ENCODE measurements at regions not wholly inside any gene's neighbourhood (a gene's known extent, or its start where the extent isn't known, plus 50 kb on each side); places are given as distances from the start of the nearest gene placed in this dataset.

DNA sequence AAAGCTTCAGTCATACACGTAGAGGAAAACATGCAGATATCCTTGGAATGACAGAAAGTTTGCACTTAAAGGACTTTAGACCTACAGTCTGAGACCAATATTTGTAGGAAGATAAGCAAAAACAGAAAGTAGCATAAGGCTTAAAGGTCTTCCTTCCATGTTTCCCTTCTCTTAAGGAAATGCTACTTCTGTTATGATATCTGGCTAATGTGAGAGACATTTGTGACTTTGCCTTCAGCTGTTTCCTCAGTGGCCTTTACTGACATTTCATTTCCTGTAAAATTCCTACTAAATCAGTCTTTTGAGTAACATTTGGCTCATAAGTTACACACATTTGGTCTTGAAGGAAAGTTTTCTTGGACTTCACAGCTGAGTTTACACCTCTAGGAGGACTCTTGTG is 713.4 kb downstream of the TBC1D32 start:
- H3K9me3 ChIP-seq = no peaks in the 10 kb centered on the region
- no peak overlapping the region for H3K4me3 ChIP-seq (replicated peaks in 1 of 3)
- TF ChIP-seq, protein P1, sequence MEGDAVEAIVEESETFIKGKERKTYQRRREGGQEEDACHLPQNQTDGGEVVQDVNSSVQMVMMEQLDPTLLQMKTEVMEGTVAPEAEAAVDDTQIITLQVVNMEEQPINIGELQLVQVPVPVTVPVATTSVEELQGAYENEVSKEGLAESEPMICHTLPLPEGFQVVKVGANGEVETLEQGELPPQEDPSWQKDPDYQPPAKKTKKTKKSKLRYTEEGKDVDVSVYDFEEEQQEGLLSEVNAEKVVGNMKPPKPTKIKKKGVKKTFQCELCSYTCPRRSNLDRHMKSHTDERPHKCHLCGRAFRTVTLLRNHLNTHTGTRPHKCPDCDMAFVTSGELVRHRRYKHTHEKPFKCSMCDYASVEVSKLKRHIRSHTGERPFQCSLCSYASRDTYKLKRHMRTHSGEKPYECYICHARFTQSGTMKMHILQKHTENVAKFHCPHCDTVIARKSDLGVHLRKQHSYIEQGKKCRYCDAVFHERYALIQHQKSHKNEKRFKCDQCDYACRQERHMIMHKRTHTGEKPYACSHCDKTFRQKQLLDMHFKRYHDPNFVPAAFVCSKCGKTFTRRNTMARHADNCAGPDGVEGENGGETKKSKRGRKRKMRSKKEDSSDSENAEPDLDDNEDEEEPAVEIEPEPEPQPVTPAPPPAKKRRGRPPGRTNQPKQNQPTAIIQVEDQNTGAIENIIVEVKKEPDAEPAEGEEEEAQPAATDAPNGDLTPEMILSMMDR (IDR thresholded peaks at IDR 0.05) = no peak
- TF ChIP-seq POLR2A (IDR thresholded peaks at IDR 0.05) = no peak
- peaks cover 0 to 9% of the 10 kb centered on the region in 2 donors for H3K4me1 ChIP-seq
- intact Hi-C loops (cut with DNase I) = no loop called here
- H3K36me3 ChIP-seq = no peaks in the 10 kb centered on the region
- no peaks in the 10 kb centered on the region for H3K27me3 ChIP-seq
- no peak for DNase-seq
- 78 to 80% methylated on average over 1 of the region's 1 CpG for WGBS, 2 donors
- H3K27ac ChIP-seq = no peak overlapping the region

DNA sequence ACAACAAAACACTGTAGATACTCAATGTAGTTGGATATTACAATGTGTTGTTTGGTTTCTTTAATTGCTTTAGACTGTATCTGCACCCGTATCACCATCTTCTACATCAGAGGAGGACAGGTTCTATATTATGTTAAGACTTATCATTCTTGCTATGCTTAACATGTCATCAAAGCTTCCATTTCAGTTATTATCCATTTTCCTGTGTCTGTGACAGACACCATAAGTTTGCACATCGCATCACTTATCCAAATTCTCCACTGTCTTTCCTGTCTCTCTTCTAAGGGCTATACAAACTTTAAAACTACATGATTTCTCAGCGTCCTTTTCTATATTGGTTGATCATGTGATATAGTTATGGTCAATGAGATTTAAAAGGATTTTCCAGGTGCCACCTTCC is 719.0 kb downstream of the TBC1D32 start:
- no peaks in the 10 kb centered on the region for H3K27me3 ChIP-seq
- TF ChIP-seq POLR2A (IDR thresholded peaks at IDR 0.05) = no peak
- TF ChIP-seq, protein P1 (IDR thresholded peaks at IDR 0.05) = no peak
- H3K36me3 ChIP-seq = no peaks in the 10 kb centered on the region
- H3K4me1 ChIP-seq = peaks cover 0 to 3% of the 10 kb centered on the region in 2 donors
- H3K9me3 ChIP-seq = no peaks in the 10 kb centered on the region
- H3K4me3 ChIP-seq (replicated peaks in 1 of 3) = no peak overlapping the region
- no peak overlapping the region for H3K27ac ChIP-seq
- no peak for DNase-seq
- intact Hi-C loops (cut with DNase I) = no loop called here
- WGBS, 2 donors = 92 to 95% methylated on average over 3 of the region's 3 CpGs

DNA sequence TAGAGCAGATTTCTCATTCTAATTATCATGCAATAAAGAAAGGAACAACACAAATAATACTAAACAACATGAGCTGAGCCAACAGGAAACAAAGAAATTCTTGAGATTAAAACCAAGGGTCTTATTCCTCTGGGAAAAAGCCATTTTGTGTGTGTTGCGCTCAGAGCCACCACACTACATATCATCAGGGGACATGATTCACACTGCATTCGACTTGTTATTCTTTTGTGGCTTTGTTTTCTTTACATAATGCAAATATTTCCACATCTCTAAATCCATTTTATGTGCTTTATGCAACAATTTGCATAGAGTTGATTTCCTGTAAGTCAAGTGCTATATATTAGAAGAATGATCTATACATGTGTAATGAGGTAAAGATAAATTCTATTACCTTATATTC is 719.6 kb downstream of the TBC1D32 start:
- intact Hi-C loops (cut with DNase I) = no loop called here
- no peaks in the 10 kb centered on the region for H3K27me3 ChIP-seq
- H3K36me3 ChIP-seq = no peaks in the 10 kb centered on the region
- TF ChIP-seq, protein P1 (IDR thresholded peaks at IDR 0.05) = no peak
- TF ChIP-seq POLR2A (IDR thresholded peaks at IDR 0.05) = no peak
- no peak for DNase-seq
- peaks cover 0 to 3% of the 10 kb centered on the region in 2 donors for H3K4me1 ChIP-seq
- no peak overlapping the region for H3K27ac ChIP-seq
- 69 to 77% methylated on average over 2 of the region's 2 CpGs for WGBS, 2 donors
- H3K9me3 ChIP-seq = no peaks in the 10 kb centered on the region
- H3K4me3 ChIP-seq (replicated peaks in 1 of 3) = no peak overlapping the region

DNA sequence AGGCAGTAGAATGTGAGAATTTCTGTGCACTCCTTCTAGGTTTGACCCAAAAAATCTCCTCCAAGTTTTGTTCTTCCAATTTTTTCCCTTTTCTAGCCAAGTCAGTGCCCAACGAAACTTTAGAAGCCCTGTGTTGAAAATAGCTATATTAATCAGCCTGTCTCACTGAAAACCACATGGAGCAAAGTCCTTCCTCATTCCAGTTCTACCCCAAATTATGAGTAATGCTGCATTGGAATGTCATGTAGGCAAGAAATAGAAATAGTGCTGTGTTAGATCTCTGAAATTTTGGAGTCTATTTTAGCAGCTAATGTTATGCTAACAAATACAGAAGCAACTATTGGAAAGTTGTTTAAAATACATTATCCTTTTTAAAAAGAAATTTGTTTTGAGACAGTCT is 725.5 kb downstream of the TBC1D32 start:
- TF ChIP-seq, protein P1 (IDR thresholded peaks at IDR 0.05) = no peak
- TF ChIP-seq POLR2A (IDR thresholded peaks at IDR 0.05) = no peak
- intact Hi-C loops (cut with DNase I) = no loop called here
- Histone ChIP-seq H3K27ac (no peak overlapping the region), H3K36me3 (no peaks in the 10 kb centered on the region), H3K9me3 (no peaks in the 10 kb centered on the region), H3K4me1 (peaks cover 7 to 9% of the 10 kb centered on the region in 2 donors), H3K4me3 (replicated peaks in 1 of 3) (no peak overlapping the region), H3K27me3 (no peaks in the 10 kb centered on the region)
- no peak for DNase-seq
- WGBS, 2 donors = 35 to 86% methylated on average over 1 of the region's 1 CpG

DNA sequence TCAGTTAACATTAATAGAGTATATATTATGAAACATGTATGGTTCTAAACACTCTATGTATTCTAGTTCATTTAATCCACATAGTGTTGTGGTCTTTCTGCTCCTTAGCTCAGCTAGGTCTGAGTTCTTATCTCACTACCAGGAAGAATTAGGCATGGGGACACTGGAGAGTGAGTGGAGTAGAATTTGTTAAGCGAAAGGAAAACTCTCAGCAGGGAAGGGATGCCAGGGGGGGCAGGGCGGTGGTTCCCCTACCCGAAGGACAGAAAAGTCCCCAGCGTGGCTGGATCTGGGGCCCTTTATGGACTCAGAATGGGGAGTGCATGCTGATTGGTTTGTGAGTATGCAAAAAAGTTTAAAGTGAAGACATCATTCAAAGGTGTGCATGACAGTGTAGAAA is 727.5 kb downstream of the TBC1D32 start:
- Histone ChIP-seq H3K4me3 (replicated peaks in 1 of 3) (no peak overlapping the region), H3K27ac (no peak overlapping the region), H3K36me3 (no peaks in the 10 kb centered on the region), H3K27me3 (no peaks in the 10 kb centered on the region), H3K4me1 (peaks cover 7 to 22% of the 10 kb centered on the region in 2 donors), H3K9me3 (no peaks in the 10 kb centered on the region)
- no peak for DNase-seq
- 82% methylated on average over 4 of the region's 4 CpGs for WGBS, 2 donors
- TF ChIP-seq POLR2A (IDR thresholded peaks at IDR 0.05) = no peak
- TF ChIP-seq, protein P1 (IDR thresholded peaks at IDR 0.05) = no peak
- intact Hi-C loops (cut with DNase I) = no loop called here
